SH-SY5Y (cell line): ENCODE measurements at regions not wholly inside any gene's neighbourhood (a gene's known extent, or its start where the extent isn't known, plus 50 kb on each side); places are given as distances from the start of the nearest gene placed in this dataset.

Source experiments
- GATA2 ChIP-seq: IDR thresholded peaks from 2 replicates; pipeline ENCODE4 v1.6.1; 2011; ENCODE audit warnings: mild to moderate bottlenecking, low read depth, low read length
- GATA3 ChIP-seq: IDR thresholded peaks from 2 replicates; pipeline ENCODE4 v1.6.1; 2011; ENCODE audit warnings: low read depth, mild to moderate bottlenecking, low read length, moderate library complexity

GRCh38 chr13:99717959-99718674 lies 216.8 kb downstream of the TM9SF2 start:
- no peak for TF ChIP-seq GATA2
- no peak for TF ChIP-seq GATA3
